Mesodermal cell (in vitro differentiated cells): ENCODE measurements at regions not wholly inside any gene's neighbourhood (a gene's known extent, or its start where the extent isn't known, plus 50 kb on each side); places are given as distances from the start of the nearest gene placed in this dataset.
"Not testable (repeated sequence)": the region's sequence is repeated elsewhere in the genome, so short reads cannot be mapped to it uniquely, and the experiment has no call there.

Experiments
- H3K27ac ChIP-seq: 2 replicates; pipeline ENCODE4 v1.7.0; 2013; ENCODE audit warnings: mild to moderate bottlenecking, low read depth, low read length, moderate library complexity; ENCODE audit not compliant: severe bottlenecking
- H3K36me3 ChIP-seq: 2 replicates; pipeline ENCODE4 v1.7.1; 2013; ENCODE audit warnings: mild to moderate bottlenecking, low read length, moderate library complexity; ENCODE audit not compliant: control insufficient read depth, insufficient read depth
- H3K4me1 ChIP-seq: one replicate; pipeline ENCODE4 v1.7.1; 2013; ENCODE audit warnings: mild to moderate bottlenecking, low read length; ENCODE audit not compliant: insufficient read depth, control insufficient read depth, poor library complexity, severe bottlenecking
- H3K4me3 ChIP-seq: 2 replicates; pipeline ENCODE4 v1.7.0; 2013; ENCODE audit warnings: low read length, control low read depth, mild to moderate bottlenecking; ENCODE audit not compliant: insufficient read depth, poor library complexity, severe bottlenecking; ENCODE audit errors: extremely low read depth
- H3K9me3 ChIP-seq: 2 replicates; pipeline ENCODE4 v1.7.1; 2013; ENCODE audit warnings: mild to moderate bottlenecking, low read length, moderate library complexity; ENCODE audit not compliant: control insufficient read depth
- WGBS, 2 experiments: methylation state at CpG; one replicate each; pipeline ENCODE4 v1.1.5; 2013; ENCODE audit warnings: missing lambda C conversion rate in 2 of 2; ENCODE audit not compliant: insufficient coverage in 2 of 2; 5-methylcytosine and 5-hydroxymethylcytosine counted together

DNA sequence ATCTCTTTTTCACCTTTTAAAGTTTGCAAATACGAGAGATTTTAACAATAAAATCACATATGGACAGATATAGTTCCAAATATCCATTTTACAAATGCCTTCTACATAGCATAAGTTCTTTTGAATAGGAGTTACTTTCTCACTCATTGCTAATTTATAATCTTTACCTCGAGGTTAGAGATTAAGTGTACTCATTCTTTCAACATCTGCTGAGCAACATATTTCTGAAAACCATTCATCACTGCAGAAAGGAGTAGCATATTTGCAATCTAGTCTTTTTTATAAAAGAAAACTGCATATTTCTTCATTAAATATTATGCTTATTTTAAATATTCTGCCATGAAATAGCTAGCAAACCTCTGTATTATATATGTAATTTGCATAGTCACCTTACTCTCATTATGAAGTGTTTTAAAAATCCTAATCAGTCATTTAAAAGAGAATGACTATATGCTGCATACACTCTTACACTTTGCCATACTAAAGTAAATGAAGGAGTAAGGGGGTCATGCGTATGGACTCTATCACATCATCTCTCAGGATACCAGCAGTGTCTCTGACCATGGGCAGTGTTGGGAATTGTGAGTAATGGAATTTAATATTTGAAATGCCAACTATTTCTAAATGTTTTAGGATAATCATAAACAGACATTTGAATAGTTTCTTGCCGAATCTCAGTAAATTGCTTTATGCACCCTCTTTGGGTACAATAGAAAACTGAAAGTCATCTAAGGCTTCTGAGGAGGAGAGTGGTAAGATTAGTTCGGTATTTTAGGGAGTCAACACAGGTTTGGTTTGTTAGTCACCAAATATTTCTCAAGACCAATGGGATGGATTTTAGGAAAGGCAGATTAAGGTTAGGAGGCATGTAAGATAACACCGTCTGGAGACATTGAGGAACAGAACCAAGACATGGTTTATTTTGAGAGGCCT lies 524.8 kb upstream of the ATP2B1 start:
- no peak overlapping the region for H3K4me3 ChIP-seq
- no peaks in the 10 kb centered on the region for H3K36me3 ChIP-seq
- no peaks in the 10 kb centered on the region for H3K9me3 ChIP-seq
- WGBS, 2 experiments, result 91 to 100% methylated on average over 2 to 3 of the region's 6 CpGs
- H3K4me1 ChIP-seq, result peaks cover 25% of the 10 kb centered on the region
- H3K27ac ChIP-seq, result no peak overlapping the region

DNA sequence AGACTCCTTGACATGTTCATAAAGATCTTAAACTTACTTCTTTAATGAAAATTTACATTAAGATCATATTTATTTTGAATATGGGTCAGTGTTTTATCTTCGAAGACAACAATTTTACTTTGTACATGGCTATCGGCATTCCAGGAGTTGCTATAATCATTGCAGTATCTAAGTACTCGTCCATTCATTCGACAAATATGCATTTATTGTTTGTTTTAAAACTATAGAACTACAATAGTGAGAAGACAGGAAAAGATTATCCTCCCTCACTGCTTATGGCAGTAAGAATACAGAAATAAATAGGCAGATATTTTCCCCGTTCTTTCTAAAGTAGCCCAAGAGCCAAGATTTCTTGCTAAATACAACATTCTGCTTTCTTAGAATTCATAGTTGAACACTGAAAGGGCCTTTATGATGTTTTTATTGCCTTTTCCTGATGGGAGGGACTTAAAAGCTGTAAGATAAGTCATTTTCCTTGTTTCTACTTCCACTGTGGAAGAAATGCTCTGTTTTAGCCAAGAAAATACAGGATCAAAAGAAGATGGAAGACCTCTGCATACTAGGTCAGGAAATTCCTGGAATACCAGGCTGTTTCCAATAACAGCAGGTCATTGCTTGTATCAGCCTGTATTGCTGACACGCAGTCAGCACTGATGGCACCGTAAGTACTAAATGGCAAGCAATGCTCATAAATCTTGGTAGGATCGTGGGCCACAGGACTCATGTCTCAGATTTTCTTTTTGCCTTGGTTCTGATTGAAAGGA lies 521.0 kb upstream of the ATP2B1 start:
- H3K9me3 ChIP-seq, result no peaks in the 10 kb centered on the region
- peaks cover 25% of the 10 kb centered on the region for H3K4me1 ChIP-seq
- peak overlapping the region; percentile 88 for H3K27ac ChIP-seq
- H3K4me3 ChIP-seq, result no peak overlapping the region
- H3K36me3 ChIP-seq, result no peaks in the 10 kb centered on the region
- 25 to 36% methylated on average over 2 of the region's 8 CpGs for WGBS, 2 experiments

DNA sequence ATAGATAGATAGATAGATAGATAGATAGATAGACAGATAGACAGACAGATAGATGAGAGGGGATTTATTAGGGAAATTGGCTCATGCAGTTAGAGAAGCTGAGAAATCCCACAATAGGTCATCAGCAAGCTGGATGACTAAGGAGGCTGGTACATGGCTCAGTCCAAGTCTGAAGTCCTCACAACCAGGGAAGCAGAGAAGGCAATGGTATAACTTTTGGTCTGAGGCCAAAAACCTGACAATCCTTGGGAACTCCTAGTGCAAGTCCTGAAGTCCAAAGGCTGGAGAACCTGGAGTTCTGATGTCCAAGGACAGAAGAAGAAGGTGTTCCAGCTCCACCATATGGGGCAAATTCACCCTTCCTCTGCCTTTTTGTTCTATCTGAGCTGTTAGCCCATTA lies 517.6 kb upstream of the ATP2B1 start:
- Histone ChIP-seq H3K4me1 (peaks cover 19% of the 10 kb centered on the region), H3K9me3 (no peaks in the 10 kb centered on the region), H3K36me3 (no peaks in the 10 kb centered on the region), H3K4me3 (no peak overlapping the region), H3K27ac (no peak overlapping the region)

DNA sequence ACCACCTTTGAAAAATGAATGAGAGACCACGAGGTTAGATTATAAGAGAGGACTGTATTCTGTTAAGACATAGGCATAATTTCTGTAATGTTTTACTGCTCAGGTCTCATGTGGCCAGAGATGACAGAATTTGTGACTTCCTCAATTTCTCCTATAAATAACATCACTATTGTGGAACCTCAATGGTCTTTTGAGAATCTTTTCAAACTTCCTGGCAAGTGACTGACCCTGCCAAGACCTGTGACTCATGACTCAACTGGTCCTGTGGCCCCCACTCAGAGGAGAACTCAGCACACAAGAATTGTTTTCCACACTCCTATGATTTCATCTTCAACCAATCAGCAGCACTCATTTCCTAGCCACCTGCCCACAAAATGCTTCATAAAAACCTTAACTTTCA lies 508.2 kb upstream of the ATP2B1 start:
- H3K36me3 ChIP-seq, result no peaks in the 10 kb centered on the region
- no CpG with 5 or more reads among the region's 1 CpG for WGBS, 2 experiments
- H3K9me3 ChIP-seq, result no peaks in the 10 kb centered on the region
- H3K27ac ChIP-seq, result no peak overlapping the region
- no peak overlapping the region for H3K4me3 ChIP-seq
- peaks cover 3% of the 10 kb centered on the region for H3K4me1 ChIP-seq

DNA sequence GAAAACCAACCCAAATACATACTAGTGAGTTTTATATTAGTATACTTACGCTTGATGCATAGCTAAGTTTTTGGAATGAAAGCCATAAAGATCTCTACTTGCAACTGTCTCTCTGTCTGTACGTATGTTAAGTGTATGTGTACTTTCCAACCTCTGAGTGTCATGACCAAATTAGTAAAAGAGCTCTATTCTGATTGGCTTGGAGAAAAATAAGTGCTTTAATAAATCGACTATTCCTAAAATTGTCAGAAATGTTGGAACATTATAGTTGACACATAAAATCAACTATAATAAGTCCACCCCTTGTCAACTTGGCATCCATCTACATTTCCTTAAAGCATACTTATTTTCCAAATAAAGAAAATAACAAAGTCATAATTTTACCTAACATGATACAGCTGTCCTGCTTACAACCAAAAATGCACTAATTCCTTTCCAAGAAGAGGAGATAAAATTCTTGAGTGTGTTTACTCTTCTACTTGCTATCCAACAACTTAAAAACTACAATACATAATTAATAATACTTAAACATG lies 507.4 kb upstream of the ATP2B1 start:
- Histone ChIP-seq H3K36me3 (no peaks in the 10 kb centered on the region), H3K4me3 (no peak overlapping the region), H3K4me1 (peaks cover 3% of the 10 kb centered on the region), H3K27ac (no peak overlapping the region), H3K9me3 (no peaks in the 10 kb centered on the region)
- no CpG with 5 or more reads among the region's 3 CpGs for WGBS, 2 experiments

DNA sequence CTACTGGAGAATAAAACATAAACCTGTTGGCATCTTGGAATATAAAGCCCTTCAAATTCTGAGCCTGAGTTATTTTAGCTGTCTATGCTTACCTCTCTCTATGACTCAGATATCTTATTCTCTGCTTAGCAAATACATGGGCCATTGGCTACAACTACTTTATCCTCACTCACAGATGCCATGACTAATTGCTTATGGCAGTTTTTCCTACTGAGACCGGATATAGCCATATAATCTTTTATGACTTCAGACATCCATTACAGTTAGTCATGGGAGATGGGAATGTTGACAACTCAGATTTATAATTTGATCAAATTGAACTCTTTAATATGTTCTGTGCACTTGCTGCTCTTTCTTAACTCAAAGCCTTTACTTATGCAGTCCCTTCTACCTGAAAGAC lies 502.4 kb upstream of the ATP2B1 start:
- H3K4me1 ChIP-seq, result no peaks in the 10 kb centered on the region
- H3K9me3 ChIP-seq, result peaks cover 6% of the 10 kb centered on the region
- H3K4me3 ChIP-seq, result no peak overlapping the region
- no CpG with 5 or more reads among the region's 1 CpG for WGBS, 2 experiments
- no peak overlapping the region for H3K27ac ChIP-seq
- no peaks in the 10 kb centered on the region for H3K36me3 ChIP-seq

DNA sequence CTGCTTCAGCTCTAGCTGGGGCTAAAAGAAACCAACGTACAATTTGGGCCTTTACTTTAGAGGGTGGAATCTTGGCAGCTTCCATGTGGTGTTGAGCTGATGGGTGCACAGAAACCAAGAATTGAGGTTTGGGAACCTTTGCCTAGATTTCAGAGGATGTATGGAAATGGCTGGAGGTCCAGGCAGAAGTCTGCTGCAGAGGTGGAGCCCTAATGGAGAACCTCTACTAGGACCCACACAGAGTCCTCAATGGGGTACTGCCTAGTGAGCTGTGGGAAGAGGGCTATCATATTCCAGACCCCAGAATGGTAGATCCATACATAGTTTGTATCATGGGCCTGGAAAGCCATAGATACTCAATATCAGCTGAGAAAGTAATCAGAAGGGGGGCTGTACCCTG lies 500.4 kb upstream of the ATP2B1 start:
- H3K4me1 ChIP-seq, result no peaks in the 10 kb centered on the region
- no peak overlapping the region for H3K27ac ChIP-seq
- no peak overlapping the region for H3K4me3 ChIP-seq
- peaks cover 6% of the 10 kb centered on the region for H3K9me3 ChIP-seq
- H3K36me3 ChIP-seq, result no peaks in the 10 kb centered on the region
- WGBS, 2 experiments, result 86 to 100% methylated on average over 1 of the region's 1 CpG

DNA sequence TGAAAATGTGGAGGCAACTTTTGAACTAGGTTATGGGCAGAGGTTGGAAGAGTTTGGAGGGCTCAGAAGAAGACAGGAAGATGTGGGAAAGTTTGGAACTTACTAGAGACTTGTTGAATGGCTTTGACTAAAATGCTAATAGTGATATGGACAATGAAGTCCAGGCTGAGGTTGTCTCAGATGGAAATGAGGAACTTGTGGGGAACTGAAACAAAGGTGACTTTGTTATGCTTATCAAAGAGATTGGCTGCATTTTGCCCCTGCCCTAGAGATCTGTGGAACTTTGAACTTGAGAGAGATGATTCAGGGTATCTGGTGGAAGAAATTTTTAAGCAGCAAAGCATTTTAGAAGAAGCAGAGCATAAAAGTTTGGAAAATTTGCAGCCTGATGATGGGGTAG lies 499.7 kb upstream of the ATP2B1 start:
- not testable (repeated sequence) for H3K36me3 ChIP-seq, H3K4me3 ChIP-seq, H3K9me3 ChIP-seq, H3K27ac ChIP-seq, H3K4me1 ChIP-seq

DNA sequence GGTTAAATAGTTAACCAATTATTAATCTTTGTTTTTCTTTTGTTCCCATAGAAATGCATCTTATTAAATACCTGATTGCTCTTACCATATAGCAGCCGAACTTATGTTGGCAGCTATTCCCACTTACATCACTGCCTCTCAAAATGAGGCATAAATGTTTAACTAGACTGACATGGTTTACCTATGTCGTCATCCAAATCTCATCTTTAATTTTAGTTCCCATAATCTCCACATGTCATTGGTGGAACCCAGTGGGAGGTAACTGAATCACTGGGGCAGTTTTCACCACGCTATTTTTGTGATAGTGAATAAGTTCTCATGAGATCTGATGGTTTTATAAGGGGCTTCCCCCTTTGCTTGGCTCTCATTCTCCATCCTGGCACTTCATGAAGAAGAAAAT lies 499.2 kb upstream of the ATP2B1 start:
- Histone ChIP-seq H3K4me1 (no peaks in the 10 kb centered on the region), H3K4me3 (no peak overlapping the region), H3K36me3 (no peaks in the 10 kb centered on the region), H3K27ac (no peak overlapping the region), H3K9me3 (peaks cover 6% of the 10 kb centered on the region)
- WGBS, 2 experiments, result 92 to 94% methylated on average over 1 to 2 of the region's 3 CpGs

DNA sequence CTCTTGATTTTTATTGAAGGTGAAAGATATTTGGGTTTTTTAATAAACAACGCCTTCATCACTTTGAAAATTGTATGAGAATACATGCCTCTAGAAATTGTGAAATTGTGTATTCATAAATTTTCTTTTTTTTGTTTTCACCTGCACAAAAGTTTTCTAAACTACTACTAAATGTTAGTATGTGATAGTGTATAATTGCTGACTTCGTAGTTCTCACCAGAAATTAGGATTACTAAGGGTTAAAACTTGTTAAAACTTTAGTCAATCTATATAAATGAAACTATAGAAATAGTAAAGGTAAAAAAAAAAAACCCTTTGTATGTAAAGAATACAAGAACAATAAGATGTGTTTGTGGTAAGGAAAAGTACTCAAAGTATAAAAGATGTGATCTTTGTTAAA lies 496.5 kb upstream of the ATP2B1 start:
- Histone ChIP-seq H3K4me3 (no peak overlapping the region), H3K27ac (no peak overlapping the region), H3K4me1 (no peaks in the 10 kb centered on the region), H3K36me3 (no peaks in the 10 kb centered on the region), H3K9me3 (peaks cover 6% of the 10 kb centered on the region)
- WGBS, 2 experiments, result no CpG with 5 or more reads among the region's 2 CpGs

DNA sequence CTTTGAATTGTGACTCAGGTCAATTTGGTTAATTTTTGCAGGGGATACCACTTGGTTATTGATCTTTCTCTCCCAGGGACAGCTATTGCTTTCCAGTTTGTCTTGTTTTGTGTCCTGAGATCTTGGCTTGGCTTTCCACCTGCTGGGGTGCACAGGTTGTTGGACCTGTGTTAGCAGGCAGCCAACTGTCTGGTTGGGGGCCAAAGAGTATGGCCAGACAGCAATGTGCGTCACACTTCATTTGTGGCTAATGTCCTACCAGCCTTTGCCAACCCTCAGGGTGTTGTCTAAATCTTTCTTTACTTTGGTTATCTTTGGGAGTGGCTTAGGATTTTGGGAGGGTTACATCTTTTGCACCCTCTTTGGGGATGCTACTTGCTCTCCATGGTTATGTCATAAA lies 494.9 kb upstream of the ATP2B1 start:
- Histone ChIP-seq H3K4me3 (no peak overlapping the region), H3K36me3 (no peaks in the 10 kb centered on the region), H3K9me3 (no peaks in the 10 kb centered on the region), H3K4me1 (no peaks in the 10 kb centered on the region), H3K27ac (no peak overlapping the region)
- WGBS, 2 experiments, result 100% methylated on average over 1 of the region's 1 CpG; no CpG with 5 or more reads in 1 of the 2 experiments
